Ishikawa (cell line): ENCODE measurements at regions not wholly inside any gene's neighbourhood (a gene's known extent, or its start where the extent isn't known, plus 50 kb on each side); places are given as distances from the start of the nearest gene placed in this dataset.

ENCODE experiments used
- CEBPB ChIP-seq: IDR thresholded peaks from 2 replicates; pipeline ENCODE4 v1.6.1; 2012
- CREB1 ChIP-seq: IDR thresholded peaks from 2 replicates; pipeline ENCODE4 v1.6.1; 2012; ENCODE audit warnings: low read depth
- EGR1 ChIP-seq: IDR thresholded peaks from 2 replicates; pipeline ENCODE4 v1.6.1; 2012
- EP300 ChIP-seq: IDR thresholded peaks from 2 replicates; pipeline ENCODE4 v1.6.1; 2012; ENCODE audit warnings: borderline replicate concordance
- FOXM1 ChIP-seq: IDR thresholded peaks from 2 replicates; pipeline ENCODE4 v1.6.1; 2012; ENCODE audit warnings: low read depth, borderline replicate concordance
- NFIC ChIP-seq: IDR thresholded peaks from 2 replicates; pipeline ENCODE4 v1.6.1; 2012
- RAD21 ChIP-seq: IDR thresholded peaks from 2 replicates; pipeline ENCODE4 v1.6.1; 2012; ENCODE audit warnings: low read depth
- REST ChIP-seq: IDR thresholded peaks from 2 replicates; pipeline ENCODE4 v1.6.1; 2012; ENCODE audit warnings: low read depth, mild to moderate bottlenecking
- TAF1 ChIP-seq: IDR thresholded peaks from 2 replicates; pipeline ENCODE4 v1.6.1; 2012; ENCODE audit warnings: low read depth, mild to moderate bottlenecking
- TCF12 ChIP-seq: IDR thresholded peaks from 2 replicates; pipeline ENCODE4 v1.6.1; 2012; ENCODE audit warnings: low read depth
- TEAD4 ChIP-seq: IDR thresholded peaks from 2 replicates; pipeline ENCODE4 v1.6.1; 2012
- USF1 ChIP-seq: IDR thresholded peaks from 2 replicates; pipeline ENCODE4 v1.6.1; 2012
- YY1 ChIP-seq: IDR thresholded peaks from 2 replicates; pipeline ENCODE4 v1.6.1; 2012; ENCODE audit warnings: low read depth
- ZBTB7A ChIP-seq: IDR thresholded peaks from 2 replicates; pipeline ENCODE4 v1.6.1; 2012; ENCODE audit warnings: low read depth
- TF ChIP-seq, protein P1 (sequence below): IDR thresholded peaks from 2 replicates; pipeline ENCODE4 v1.6.1; 2012

DNA sequence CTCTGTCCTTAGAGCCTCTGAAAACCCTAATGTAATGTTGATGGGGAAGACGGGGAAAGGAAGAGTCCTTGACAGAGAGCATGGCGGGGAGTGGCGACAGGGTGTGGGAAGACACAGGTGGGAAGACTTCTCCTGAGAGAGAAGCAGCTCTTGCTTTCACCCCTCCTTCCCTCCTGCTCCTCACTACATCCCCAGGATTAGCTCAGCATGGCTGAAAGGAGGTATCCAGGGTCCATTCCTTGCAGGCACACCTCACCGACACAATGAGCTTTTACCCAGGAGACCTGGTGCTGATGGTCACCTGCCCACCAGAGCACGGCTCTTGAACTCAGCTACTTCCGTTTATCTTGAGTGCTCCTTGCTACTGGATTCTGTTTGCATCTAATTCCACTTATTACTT, 469.3 kb downstream of the CDH26 start:
- TF ChIP-seq EGR1 (no peak), YY1 (no peak), CREB1 (no peak), NFIC (no peak), TEAD4 (no peak), EP300 (no peak), USF1 (no peak), REST (no peak)
- TF ChIP-seq, protein P1, sequence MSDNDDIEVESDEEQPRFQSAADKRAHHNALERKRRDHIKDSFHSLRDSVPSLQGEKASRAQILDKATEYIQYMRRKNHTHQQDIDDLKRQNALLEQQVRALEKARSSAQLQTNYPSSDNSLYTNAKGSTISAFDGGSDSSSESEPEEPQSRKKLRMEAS: no peak

- TF ChIP-seq YY1 (no peak), NFIC (no peak), TEAD4 (no peak), EGR1 (no peak), EP300 (no peak), CEBPB (no peak)
Measured at GRCh38 chr20:60428651-60429050, 470.4 kb downstream of the CDH26 start.

GRCh38 chr20:60430516-60431001, 472.3 kb downstream of the CDH26 start:
- TF ChIP-seq CEBPB (no peak), REST (no peak), RAD21 (no peak), TCF12 (no peak)

GRCh38 chr20:60431349-60431748, 473.1 kb downstream of the CDH26 start:
- TF ChIP-seq RAD21 (no peak), TAF1 (no peak), EP300 (no peak), FOXM1 (no peak), EGR1 (no peak), CREB1 (no peak), NFIC (no peak), YY1 (no peak)
- TF ChIP-seq, protein P1: no peak

DNA sequence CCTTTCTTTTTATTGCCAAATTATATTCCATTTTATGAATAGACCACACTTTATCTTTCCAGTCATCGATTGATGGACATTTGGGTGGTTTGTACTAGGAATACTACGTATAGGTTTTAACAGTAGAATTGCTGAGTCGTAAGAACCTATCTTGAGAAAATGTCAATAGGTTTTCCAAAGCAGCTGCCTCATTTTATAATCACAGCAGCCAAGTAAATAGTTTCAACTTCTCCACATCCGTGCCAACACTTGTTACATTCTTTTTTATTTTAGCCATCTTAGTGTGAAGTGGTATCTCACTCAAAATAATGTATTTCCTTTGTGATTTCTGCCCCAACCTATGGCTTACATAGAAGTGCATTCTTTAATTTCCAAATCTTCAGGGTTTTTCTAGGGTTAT, 479.2 kb downstream of the CDH26 start:
- no peak for TF ChIP-seq TEAD4
- TF ChIP-seq NFIC: no peak
- TF ChIP-seq ZBTB7A: no peak
- no peak for TF ChIP-seq USF1
- TF ChIP-seq FOXM1: no peak
- no peak for TF ChIP-seq CEBPB
- TF ChIP-seq TAF1: no peak
- TF ChIP-seq YY1: no peak
- no peak for TF ChIP-seq REST
- TF ChIP-seq RAD21: no peak
- no peak for TF ChIP-seq EGR1
- TF ChIP-seq CREB1: no peak
- TF ChIP-seq, protein P1: no peak
- TF ChIP-seq TCF12: no peak
- no peak for TF ChIP-seq EP300
